HG03442 (cell line): ENCODE measurements at regions not wholly inside any gene's neighbourhood (a gene's known extent, or its start where the extent isn't known, plus 50 kb on each side); places are given as distances from the start of the nearest gene placed in this dataset.

ENCODE experiments used
- ATAC-seq: cut with Tn5 transposase; IDR thresholded peaks from one replicate; pipeline ENCODE4 v1.9.1; 2021; ENCODE audit warnings: mild to moderate bottlenecking, moderate library complexity; ENCODE audit not compliant: unreplicated experiment

GRCh38 chr2:163462993-163463392 is 272.8 kb downstream of the FIGN start:
- no peak for ATAC-seq

GRCh38 chr2:163459986-163460385 is 275.8 kb downstream of the FIGN start:
- ATAC-seq: no peak

- ATAC-seq: no peak
Observed at GRCh38 chr2:163456953-163457743, 278.7 kb downstream of the FIGN start.

GRCh38 chr2:163455815-163456214 is 280.0 kb downstream of the FIGN start:
- no peak for ATAC-seq

GRCh38 chr2:163453920-163454319 is 281.9 kb downstream of the FIGN start:
- no peak for ATAC-seq

- ATAC-seq: no peak
Observed at GRCh38 chr2:163441603-163442002, 294.2 kb downstream of the FIGN start.

GRCh38 chr2:163436963-163437362 is 298.8 kb downstream of the FIGN start:
- no peak for ATAC-seq

- no peak for ATAC-seq
Observed at GRCh38 chr2:163428187-163428586, 307.6 kb downstream of the FIGN start.

GRCh38 chr2:163420604-163421003 is 315.2 kb downstream of the FIGN start:
- no peak for ATAC-seq

GRCh38 chr2:163419000-163419830 is 316.6 kb downstream of the FIGN start:
- no peak for ATAC-seq

- ATAC-seq: peak; percentile 85
Observed at GRCh38 chr2:163417596-163418337, 318.0 kb downstream of the FIGN start.

GRCh38 chr2:163414121-163414520 is 321.7 kb downstream of the FIGN start:
- ATAC-seq: no peak

GRCh38 chr2:163407296-163407695 is 328.5 kb downstream of the FIGN start:
- ATAC-seq: no peak

- ATAC-seq: no peak
Observed at GRCh38 chr2:163405298-163405697, 330.5 kb downstream of the FIGN start.

GRCh38 chr2:163401481-163401880 is 334.3 kb downstream of the FIGN start:
- ATAC-seq: no peak

GRCh38 chr2:163397451-163397850 is 338.4 kb downstream of the FIGN start:
- ATAC-seq: no peak

- ATAC-seq: no peak
Observed at GRCh38 chr2:163395602-163396001, 340.2 kb downstream of the FIGN start.

GRCh38 chr2:163389838-163390237 is 346.0 kb downstream of the FIGN start:
- ATAC-seq: no peak

- ATAC-seq: no peak
Observed at GRCh38 chr2:163375472-163375871, 360.3 kb downstream of the FIGN start.

GRCh38 chr2:163375070-163375469 is 360.7 kb downstream of the FIGN start:
- no peak for ATAC-seq

GRCh38 chr2:163374282-163374681 is 361.5 kb downstream of the FIGN start:
- no peak for ATAC-seq
